ENCODE measurements at regions not wholly inside any gene's neighbourhood (a gene's known extent, or its start where the extent isn't known, plus 50 kb on each side); places are given as distances from the start of the nearest gene placed in this dataset.

DNA sequence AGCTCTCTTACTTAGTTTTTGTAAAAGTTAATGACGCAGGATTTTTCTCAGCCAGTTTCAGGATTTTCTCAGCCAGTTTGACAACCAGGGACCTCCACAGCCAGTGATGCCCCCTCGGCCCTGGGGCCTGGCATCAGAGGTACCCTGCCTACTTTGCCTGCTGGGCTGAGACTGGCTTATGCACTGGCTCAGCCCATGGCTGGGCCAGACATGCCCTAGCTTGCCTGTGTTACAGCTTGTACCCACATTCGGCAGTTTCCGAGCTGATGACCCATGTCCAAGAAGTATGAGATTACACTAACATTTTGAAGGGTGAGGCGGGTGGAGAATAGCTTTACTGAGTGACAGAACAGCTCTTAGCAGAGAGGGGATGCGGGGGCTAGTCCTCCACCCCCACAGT lies 406.1 kb upstream of the HSF2 start:
- 2% methylated on average over 6 of the region's 6 CpGs for WGBS (ENCODE audit: insufficient coverage, low coverage, missing lambda C conversion rate)
- no peak for FAIRE-seq
- POLR2A ChIA-PET, result no interaction called here

More for the DNA sequence above, 406.1 kb upstream of the HSF2 start:
- Histone ChIP-seq H3K79me2 (ENCODE audit: control insufficient read depth, insufficient read depth, low read length) (no peaks in the 10 kb centered on the region), H4K20me1 (replicated peaks; ENCODE audit: control insufficient read depth, insufficient read depth, low read length) (no peaks in the 10 kb centered on the region), H3K36me3 (ENCODE audit: control insufficient read depth, insufficient read depth, low read length) (no peaks in the 10 kb centered on the region), H3K4me1 (replicated peaks in 1 of 2; ENCODE audit: control insufficient read depth in 2 of 2, insufficient read depth in 2 of 2, low read length in 2 of 2) (no peaks in the 10 kb centered on the region), H3K4me3 (no peak overlapping the region), H3K9ac (ENCODE audit: insufficient read depth in 1 of 2, low read depth in 2 of 2, low read length in 2 of 2) (no peak overlapping the region), H3K9me1 (ENCODE audit: control insufficient read depth, insufficient read depth, low read length) (no peaks in the 10 kb centered on the region), H2AFZ (ENCODE audit: low read depth, low read length) (no peak overlapping the region), H3K27ac (ENCODE audit: extremely low read depth, low read depth, low read length) (no peak overlapping the region), H3K4me2 (ENCODE audit: insufficient read depth, low read length) (no peak overlapping the region), H3K9me3 (replicated peaks; ENCODE audit: control insufficient read depth, insufficient read depth, low read depth, low read length) (no peaks in the 10 kb centered on the region), H3K27me3 (ENCODE audit: control insufficient read depth in 2 of 2, insufficient read depth in 2 of 2, low read length in 2 of 2) (no peaks in the 10 kb centered on the region)
- no peak for TF ChIP-seq SMAD1 (IDR thresholded peaks at IDR 0.05; ENCODE audit: low read depth, low read length, partially characterized antibody)
- no peak for TF ChIP-seq SAFB (IDR thresholded peaks at IDR 0.05; ENCODE audit: borderline replicate concordance, low read depth, low read length)
- TF ChIP-seq TRIM28 (IDR thresholded peaks at IDR 0.05), result no peak
- TF ChIP-seq, protein P1, sequence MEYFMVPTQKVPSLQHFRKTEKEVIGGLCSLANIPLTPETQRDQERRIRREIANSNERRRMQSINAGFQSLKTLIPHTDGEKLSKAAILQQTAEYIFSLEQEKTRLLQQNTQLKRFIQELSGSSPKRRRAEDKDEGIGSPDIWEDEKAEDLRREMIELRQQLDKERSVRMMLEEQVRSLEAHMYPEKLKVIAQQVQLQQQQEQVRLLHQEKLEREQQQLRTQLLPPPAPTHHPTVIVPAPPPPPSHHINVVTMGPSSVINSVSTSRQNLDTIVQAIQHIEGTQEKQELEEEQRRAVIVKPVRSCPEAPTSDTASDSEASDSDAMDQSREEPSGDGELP (CRISPR knock-in tag; IDR thresholded peaks at IDR 0.05; ENCODE audit: borderline replicate concordance), result no peak
- TF ChIP-seq SAFB2 (IDR thresholded peaks at IDR 0.05; ENCODE audit: borderline replicate concordance, low read depth, low read length, severe bottlenecking), result no peak
- no peak for TF ChIP-seq ZNF324 (CRISPR knock-in tag; IDR thresholded peaks at IDR 0.05)
- TF ChIP-seq, protein P2, sequence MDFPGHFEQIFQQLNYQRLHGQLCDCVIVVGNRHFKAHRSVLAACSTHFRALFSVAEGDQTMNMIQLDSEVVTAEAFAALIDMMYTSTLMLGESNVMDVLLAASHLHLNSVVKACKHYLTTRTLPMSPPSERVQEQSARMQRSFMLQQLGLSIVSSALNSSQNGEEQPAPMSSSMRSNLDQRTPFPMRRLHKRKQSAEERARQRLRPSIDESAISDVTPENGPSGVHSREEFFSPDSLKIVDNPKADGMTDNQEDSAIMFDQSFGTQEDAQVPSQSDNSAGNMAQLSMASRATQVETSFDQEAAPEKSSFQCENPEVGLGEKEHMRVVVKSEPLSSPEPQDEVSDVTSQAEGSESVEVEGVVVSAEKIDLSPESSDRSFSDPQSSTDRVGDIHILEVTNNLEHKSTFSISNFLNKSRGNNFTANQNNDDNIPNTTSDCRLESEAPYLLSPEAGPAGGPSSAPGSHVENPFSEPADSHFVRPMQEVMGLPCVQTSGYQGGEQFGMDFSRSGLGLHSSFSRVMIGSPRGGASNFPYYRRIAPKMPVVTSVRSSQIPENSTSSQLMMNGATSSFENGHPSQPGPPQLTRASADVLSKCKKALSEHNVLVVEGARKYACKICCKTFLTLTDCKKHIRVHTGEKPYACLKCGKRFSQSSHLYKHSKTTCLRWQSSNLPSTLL (IDR thresholded peaks at IDR 0.05), result no peak
- no peak for TF ChIP-seq HMGN3 (IDR thresholded peaks at IDR 0.05; ENCODE audit: borderline replicate concordance, extremely low read depth, insufficient read length, low read depth, low read length)
- TF ChIP-seq, protein P3, sequence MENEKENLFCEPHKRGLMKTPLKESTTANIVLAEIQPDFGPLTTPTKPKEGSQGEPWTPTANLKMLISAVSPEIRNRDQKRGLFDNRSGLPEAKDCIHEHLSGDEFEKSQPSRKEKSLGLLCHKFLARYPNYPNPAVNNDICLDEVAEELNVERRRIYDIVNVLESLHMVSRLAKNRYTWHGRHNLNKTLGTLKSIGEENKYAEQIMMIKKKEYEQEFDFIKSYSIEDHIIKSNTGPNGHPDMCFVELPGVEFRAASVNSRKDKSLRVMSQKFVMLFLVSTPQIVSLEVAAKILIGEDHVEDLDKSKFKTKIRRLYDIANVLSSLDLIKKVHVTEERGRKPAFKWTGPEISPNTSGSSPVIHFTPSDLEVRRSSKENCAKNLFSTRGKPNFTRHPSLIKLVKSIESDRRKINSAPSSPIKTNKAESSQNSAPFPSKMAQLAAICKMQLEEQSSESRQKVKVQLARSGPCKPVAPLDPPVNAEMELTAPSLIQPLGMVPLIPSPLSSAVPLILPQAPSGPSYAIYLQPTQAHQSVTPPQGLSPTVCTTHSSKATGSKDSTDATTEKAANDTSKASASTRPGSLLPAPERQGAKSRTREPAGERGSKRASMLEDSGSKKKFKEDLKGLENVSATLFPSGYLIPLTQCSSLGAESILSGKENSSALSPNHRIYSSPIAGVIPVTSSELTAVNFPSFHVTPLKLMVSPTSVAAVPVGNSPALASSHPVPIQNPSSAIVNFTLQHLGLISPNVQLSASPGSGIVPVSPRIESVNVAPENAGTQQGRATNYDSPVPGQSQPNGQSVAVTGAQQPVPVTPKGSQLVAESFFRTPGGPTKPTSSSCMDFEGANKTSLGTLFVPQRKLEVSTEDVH (IDR thresholded peaks at IDR 0.05; ENCODE audit: low read depth, partially characterized antibody), result no peak
- TF ChIP-seq NFXL1 (CRISPR knock-in tag; IDR thresholded peaks at IDR 0.05), result no peak
- no peak for TF ChIP-seq POLR2AphosphoS5 (IDR thresholded peaks at IDR 0.05; ENCODE audit: control insufficient read depth, insufficient read depth, low read depth, low read length)
- no peak for TF ChIP-seq IRF2 (CRISPR knock-in tag; IDR thresholded peaks at IDR 0.05)
- no peak for TF ChIP-seq ZFP36 (IDR thresholded peaks at IDR 0.05; ENCODE audit: low read depth, low read length, partially characterized antibody)
- no peak for TF ChIP-seq RBM34 (IDR thresholded peaks at IDR 0.05; ENCODE audit: borderline replicate concordance, insufficient read depth, low read length)
- no peak for TF ChIP-seq GABPA (tag; conservative IDR thresholded peaks at IDR 0.05; ENCODE audit: low read depth)
- no peak for TF ChIP-seq SMARCB1 (IDR thresholded peaks at IDR 0.05; ENCODE audit: insufficient read length, low read depth)
- intact Hi-C loops (cut with micrococcal nuclease) (no loop called here), in situ Hi-C loops (cut with MboI) (no loop called here)
- BruUV-seq (replicated peaks), result no TSS peak
- CTCF ChIA-PET (ENCODE audit: low intra/inter-chr PET ratio), result no interaction called here
- DNase-seq (ENCODE audit: extremely low read depth in 1 of 4, low spot score in 3 of 4) (no peak), ATAC-seq (no peak)

Measured in K562 (cell line).